ENCODE measurements at regions not wholly inside any gene's neighbourhood (a gene's known extent, or its start where the extent isn't known, plus 50 kb on each side); places are given as distances from the start of the nearest gene placed in this dataset.

DNA sequence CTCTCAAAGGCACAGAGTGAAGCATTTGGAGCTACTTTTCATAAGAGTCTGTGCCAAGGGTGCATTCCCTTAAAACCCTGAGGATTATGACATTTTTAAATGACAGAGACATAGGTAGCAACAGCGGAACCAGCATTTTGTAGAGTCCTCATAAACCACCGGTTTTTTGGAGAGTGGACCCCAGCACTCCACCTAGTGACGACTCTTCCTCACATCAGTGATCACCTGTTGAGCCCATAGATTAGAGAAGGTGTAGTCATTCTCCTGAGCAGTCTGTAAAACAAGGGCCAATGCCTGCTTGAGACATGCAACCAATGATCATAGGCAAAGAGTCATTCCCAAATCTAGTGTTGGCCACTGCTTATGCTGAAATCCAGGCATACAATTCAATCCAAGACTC lies 399.1 kb downstream of the GXYLT1 start:
- no peak for DNase-seq

DNA sequence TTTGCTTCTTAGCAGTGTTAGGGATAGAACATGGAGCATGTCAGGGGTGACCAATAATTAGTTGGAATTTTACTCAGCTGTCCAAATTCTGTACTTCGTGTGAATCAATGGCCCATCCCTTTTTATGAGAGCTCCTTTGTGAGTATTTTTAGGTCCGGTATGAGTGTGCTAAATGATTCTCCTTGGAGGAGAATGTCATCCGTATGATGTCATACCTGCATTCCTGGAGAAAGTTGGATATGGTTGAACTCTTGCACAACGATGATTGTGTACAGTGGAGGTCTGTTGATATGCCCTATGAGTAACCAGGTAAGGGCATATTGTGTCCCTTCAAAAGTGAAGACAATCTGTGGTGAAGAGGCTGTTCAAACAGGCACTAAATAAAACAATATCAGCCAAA lies 400.8 kb downstream of the GXYLT1 start:
- no peak for DNase-seq

DNA sequence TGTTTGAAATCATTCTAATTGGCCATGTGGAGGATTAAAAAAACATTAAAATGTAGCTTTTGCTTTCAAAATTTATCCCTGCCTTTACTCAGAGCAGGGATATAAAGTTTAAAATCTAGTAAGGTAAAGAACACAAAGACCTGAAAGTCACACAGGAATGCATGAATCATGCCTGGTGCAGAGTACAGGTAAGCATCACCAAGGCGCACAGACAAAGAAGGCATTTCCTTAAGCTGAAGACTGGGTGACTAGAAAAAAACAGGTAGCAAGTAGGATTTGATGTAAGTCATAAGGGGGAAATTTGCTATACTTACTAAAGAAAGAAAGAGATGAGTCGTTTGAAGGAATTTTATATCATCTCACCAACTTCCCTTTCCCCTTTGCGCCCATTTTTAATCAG lies 405.6 kb downstream of the GXYLT1 start:
- DNase-seq, result no peak

DNA sequence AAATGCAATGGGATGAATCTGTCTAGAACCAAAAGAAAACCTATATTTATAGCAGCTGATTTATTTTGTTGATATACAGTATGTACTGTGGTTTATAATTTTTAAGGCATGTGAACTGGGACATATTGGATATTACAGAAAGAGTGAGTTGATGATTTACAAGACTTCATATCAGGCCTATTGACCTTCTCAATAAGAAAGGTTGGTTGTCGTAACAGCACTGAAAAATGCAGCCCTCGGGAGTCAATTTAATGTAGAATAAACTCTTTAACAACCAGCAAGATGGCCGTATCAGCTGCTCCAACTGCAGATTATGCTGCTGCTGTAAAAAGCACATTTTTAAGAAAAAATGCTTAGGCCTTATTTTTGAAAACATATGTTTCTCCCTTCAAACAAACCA lies 407.3 kb downstream of the GXYLT1 start:
- DNase-seq, result no peak

DNA sequence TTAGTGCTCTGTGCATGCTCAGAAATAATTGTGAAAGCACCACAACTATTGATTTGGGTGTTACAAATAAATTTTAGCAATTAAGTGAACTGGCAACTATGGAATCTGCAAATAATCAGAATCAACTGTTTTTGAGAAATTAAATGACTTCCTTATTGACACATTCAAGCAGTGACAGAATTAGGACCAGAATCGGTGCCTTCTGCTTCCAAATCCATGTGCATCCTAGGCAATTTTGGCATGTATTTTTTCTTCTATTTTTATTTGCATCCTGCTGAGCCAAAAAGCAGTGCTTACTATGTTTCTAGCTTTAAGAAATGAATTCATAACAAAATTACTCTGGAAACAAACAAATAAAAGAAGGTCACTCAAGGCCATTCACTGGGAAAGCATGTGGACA lies 408.2 kb downstream of the GXYLT1 start:
- DNase-seq, result no peak

DNA sequence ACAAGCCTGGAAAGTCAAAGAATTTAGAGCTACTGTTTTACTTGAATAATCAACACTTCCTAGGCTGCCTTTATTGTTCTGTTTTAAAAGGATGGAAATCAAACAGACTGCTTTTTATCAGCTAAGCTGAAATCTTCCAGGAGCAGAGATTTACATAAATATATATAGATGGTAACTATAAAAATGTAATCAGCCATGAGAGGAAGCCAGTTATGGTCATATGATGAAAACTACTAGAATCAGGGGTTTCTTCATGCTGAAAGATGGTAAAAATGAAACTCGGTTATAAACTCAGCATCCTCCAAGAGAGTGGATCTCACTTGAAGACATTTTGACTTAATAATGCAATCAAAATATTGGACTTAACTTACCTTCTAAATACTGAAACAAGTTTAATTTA lies 413.0 kb downstream of the GXYLT1 start:
- no peak for DNase-seq

DNA sequence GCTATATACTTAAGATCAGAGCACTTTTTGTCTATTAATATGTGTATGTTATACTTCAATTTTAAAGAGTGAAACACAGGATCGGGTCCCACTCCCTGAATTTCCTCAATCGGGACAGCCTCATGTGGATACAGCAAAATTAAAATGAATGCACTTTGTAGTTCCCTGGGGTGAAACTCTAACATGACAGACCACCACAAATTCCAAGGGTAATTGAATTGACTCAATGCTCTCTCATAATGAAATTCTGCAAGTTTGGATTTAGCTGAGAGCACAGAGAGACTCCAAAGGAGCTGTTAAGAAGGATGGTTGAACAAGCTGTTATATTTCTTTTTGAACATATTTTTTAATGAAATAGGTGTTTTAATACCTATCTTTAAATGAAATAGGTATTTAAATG lies 413.6 kb downstream of the GXYLT1 start:
- no peak for DNase-seq

DNA sequence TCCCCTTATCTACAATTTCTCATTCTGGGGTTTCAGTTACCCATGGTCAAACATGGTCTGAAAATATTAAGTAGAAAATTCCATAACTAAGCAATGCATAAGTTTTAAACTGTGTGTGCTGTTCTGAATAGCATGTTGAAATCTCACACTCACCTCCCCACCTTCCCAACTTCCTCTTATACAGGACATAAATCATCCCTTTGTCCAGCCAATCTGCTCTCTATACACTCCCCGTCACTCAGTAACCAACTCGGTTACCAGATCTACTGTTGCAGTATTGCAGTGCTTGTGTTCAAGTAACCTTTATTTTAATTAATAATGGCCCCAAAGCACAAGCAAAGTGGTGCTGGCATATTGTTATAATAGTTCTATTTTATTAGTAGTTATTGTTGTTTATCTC lies 420.5 kb downstream of the GXYLT1 start:
- no peak for DNase-seq

DNA sequence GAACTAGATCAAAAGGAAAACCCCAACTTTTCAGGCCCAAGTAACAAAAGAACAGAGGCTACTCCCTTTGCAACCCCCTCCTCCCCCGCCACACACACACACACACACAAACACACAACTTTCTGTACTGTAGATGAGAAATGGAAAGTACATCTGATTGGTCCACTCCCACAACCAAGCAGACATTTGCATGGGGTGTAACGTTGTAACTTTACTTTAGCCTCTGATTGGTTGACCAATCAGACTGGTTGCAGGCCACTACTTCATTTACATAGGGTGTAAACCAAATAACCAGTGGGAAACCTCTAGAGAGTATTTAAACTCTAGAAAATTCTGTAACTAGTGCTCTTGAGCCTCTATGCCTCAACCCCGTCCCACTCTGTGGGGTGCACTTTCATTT lies 425.5 kb downstream of the GXYLT1 start:
- DNase-seq, result no peak

DNA sequence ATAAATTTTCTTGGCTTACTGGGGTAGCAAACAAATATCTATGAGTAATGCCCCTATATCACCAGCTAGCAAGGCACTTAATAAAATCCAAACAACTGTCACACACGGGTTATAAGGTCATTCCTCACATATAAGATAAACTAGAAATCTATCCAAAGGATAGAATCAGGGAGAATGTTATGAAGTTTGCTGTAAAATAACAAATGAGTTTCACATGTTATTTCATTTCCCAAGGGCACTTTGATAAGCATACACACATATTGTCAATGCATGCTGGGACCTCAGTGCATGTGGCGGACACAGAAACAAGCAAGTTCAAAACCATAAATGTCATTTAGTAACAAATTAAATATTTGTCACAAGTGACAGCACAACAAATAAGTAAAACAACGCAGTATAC lies 429.4 kb downstream of the GXYLT1 start:
- DNase-seq, result no peak

DNA sequence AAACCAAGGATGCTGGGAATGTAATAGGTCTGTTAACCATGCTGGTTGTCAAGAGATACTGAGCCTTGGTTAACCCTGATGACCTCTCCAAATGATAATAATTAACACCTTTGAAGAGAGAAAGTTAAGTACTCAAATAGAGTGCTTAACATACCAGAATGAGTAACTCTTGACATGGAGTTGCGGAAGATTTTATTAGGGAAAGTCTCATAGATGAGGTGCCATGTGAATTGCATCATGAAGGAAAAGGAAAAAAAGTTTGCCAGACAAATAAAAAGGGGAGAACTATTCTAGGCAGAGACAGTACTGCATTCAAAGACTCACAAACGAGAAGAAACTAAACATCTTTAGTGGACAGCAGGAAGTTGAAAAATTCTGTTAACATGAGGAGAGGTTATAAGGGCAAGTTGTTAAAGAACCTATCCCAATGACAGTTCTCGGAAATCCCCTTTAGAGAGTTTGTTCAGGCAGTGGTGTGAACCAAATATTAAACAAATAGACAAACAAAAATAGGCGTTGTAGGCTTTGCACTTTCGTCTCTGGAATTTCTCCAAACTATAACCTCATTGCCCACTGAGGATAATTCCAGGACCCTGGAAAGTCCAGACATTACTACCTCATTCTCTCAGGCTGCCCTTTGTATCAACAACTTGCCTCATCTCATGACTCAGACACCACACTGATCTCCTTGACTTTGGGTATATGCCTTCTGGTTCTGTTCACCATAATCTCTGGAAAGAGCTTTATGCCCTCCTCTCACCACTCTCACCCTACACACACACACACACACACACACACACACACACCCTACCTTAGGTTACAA lies 435.0 kb downstream of the GXYLT1 start:
- no peak for DNase-seq

DNA sequence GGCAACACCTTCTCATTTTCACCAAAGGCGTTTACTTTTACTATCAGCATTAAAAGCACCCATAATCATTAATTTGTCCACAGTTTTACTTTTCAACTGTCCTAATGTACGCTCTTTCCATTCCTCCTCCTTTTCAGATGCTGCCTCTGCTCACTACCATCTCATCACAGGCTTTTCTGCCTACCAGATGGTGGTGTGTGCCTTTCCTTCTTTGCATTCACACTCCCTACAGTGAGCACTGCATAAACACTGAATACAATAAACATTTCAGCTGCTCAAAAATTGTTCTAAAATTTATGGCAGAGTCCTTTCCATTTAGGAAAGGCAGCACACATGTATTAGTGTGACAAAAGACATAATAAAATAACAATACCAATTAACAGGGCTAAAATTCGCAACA lies 435.7 kb downstream of the GXYLT1 start:
- DNase-seq, result no peak

DNA sequence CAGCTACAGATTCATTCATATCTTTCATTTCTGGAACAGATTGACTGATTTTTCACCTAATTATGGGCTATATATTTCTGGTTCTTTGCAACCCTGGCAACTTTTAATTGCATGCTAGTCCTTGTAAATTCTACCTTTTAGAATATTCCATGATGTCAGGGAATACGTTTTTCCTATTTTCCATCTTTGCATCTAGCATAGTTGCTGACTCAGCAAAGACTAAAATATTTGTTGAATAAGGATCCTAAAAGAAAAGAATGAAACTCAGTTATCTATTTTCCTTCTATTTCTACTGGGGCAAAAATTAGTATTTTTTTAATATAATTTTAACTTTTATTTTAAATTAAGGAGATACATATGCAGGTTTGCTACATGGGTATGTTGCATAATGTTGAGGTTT lies 438.3 kb downstream of the GXYLT1 start:
- DNase-seq, result no peak

DNA sequence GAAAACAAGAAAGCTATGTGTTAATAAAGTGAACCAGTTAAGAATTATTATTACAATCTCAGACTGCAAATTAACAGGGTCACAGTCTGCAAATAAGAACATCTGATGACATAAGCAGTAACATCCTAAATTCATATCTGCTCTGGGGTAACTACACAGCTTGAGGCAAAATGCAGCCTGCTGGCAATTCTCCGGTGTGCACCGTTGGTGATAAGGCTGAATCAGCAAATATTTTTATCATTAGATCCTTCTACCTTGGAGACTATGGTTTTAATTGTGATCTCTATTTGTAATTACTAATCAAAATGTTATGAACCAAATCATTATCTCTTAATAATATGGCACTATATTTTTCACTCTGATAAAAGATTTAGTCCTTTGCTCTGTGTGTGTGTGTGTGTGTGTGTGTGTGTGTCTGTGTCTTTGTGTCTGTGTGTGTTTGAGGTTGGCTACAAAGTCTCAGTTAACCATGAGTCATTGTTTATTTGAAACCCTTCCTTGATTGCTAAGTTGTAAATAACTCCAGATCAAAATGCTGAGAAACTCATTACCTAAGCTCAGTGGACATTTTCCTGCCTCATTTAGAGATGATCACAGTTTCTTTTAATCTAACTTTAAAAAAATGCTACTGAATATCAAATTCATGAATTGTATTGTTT lies 442.6 kb downstream of the GXYLT1 start:
- no peak for DNase-seq

DNA sequence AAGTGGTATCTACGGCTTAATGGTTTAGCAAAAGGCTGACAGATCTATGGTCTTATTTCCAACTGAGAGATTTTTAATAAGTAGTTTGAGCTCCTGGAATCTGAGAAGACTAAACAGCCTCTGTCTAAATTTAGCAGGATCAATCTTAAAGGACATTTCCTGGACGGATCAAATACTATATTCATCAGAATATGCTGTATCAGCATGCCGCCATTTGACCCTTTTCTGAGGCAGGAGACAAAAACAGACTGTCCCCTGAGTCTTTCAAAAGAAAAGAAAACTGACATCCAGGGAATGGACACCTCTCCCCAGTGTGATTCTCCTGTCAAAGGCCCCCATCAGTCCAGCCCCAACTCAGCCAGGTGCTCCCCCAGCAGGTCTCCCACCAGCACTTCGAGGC lies 443.7 kb downstream of the GXYLT1 start:
- DNase-seq, result no peak

DNA sequence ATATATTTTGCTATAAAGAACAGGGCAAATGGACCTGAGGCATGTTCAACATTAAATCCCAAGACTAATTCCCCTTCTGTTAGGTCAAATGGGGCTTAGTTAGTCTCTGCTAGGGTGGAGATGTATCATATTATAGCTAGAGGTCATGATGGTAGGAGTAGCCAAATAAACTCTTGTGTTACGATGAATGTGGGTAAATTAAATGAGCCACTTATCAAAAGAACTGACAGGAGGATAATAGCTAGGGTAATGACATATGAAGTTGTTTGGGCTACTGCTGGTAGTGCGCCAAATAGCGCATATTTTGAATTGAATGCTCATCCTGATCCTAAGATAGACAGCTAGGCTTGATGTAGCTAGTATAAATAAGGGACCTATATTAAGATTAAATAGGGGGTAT lies 445.0 kb downstream of the GXYLT1 start:
- DNase-seq, result no peak

DNA sequence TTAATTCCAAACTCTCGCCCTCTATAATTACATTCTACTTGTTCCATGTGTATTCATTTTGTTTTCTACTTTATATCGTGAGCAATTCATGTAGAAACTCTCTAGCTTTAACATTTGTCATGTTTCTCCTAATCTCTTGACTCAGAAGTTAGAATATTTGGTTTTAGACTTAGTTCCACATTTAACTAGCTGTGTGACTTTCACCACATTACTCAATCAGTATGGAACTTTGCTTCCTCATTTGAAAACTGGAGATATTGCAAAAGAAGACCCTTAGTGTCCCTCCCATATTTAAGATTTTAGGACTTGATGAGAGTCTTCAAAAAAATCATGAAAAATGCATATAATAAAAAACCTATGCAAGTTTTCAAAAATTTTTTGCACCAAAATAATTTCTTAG lies 447.5 kb downstream of the GXYLT1 start:
- DNase-seq, result no peak

DNA sequence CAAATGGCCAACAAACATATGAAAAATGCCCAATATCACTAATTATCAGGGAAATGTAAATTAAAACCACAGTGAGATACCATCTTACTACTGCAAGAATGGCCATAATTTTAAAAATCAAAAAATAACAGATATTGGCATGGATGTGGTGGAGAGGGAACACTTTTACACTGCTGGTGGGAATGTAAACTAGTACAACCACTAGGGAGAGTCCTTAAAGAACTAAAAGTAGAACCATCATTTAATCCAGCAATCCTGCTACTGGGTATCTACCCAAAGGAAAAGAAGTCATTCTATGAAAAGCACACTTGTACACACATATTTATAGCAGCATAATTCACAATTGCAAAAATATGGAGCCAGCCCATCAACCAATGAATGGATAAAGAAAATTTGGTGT lies 459.7 kb downstream of the GXYLT1 start:
- DNase-seq, result no peak

DNA sequence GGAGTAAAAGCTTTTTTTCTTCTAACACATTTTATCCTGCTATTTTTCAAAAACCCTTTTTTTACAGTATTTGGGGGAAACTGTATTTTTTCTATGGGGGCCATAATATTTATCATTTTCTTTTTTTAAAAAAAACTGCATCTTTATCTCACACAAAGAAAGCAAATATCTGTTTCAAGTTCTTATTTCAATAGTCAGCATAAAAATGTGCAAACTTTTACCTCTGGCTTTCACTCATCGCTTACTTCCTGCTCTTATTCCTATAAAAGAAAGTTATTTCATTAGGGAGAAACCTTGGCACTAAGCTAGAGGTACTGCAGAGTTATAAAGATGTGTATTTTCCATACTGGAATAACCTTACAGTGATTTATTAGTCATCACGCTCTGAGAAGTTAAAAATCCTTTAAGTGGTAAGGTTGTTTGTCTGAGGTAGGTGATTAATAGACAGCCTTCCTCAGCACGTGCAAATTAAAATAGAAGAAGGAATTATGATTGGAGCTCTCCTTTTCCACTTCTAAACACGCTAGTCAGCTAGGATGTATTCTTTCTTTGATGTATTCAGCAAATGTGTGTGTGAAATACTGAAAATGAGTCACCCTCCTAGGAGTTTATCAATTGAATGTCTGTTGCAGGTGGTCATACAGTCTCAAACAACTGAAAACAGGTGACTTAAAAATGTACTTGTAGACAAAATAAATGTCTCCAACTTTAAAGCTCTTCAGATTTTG lies 461.0 kb downstream of the GXYLT1 start:
- DNase-seq, result no peak

DNA sequence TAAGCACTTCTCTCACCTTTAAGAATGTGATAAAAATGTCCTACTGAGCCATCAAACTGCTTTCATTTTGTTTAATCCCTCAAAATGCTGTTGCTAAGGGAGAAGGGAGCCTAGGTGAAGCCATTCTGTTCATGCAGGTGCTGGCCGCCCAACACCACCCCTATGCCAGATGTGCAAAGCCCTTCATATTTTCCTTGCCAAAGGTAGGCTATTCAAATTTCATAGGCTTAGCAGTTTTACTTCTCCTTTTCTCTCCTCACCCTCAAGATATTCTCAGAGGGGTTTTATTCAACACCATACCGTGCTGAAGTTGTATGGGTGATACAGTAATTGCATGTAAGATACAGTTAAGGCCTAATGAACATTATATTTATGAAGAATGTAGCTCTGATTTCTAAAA lies 461.7 kb downstream of the GXYLT1 start:
- DNase-seq, result no peak

DNA sequence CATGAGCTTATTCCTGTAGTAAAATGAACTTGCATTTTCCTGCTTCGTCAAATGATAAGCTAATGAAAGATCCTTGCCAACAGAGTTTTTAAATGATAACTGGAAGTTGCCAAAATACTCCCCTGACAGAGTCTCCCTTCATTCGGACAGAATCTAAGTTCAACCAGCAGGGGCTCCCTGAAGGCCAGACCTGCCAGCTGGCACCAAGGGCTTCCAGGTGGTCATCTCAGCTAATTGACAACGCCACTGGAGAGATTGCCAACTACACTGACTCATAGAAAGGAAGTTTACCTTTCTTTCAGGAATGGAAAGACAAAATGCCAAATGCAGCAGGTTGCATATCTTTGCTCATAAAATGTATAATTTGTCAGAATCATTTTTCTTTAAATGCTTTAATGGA lies 462.8 kb downstream of the GXYLT1 start:
- DNase-seq, result no peak

DNA sequence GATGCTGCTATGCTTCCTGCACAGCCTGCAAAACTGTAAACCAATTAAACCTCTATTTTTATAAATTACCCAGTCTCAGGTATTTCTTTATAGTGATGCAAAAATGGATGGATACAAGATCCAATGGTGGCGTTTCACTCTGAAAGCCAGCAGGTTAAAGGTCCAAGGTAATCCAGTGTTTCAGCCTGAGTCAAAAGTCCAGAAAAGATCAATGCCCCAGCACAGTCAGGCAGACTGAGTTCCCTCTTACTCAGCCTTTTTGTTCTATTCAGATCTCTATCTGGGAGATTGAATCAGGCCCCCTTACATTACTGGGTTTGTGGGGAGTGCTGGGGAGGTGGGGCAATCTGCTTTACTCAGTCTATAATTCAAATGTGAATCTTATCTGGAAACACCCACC lies 464.5 kb downstream of the GXYLT1 start:
- no peak for DNase-seq

DNA sequence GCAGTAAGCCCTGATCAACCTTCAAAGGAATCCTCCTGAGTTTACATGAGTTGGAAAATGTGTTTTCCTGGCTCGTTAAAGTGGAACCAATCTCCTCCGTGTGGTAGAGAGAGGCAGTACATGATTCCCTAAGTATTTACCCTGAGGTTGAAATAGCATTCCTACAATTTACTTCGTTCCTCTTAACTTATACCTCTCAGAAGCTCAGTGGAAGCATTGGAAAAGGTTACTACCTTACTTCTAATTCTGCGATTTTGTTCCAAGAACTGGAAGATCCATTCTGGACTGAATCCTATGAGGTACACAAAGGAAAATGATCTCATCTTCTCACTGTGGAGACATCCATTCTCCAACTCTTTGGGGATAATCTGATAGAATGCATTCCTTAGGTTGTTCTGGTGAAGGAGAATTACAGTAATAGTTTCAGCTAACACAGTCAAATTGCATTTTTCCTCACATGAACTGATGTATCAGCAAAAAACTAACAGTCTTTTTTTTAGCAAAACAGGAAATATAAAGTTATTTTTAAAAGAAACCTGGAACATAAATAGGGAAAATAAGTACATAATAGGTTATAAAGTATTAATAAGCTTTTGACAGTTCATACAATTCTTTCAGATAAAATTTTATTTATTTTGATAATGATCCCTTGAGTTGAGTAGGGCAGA lies 475.6 kb downstream of the PDZRN4 start:
- DNase-seq, result no peak

Measured in occipital lobe (tissue), 1 donor.